ENCODE measurements at regions not wholly inside any gene's neighbourhood (a gene's known extent, or its start where the extent isn't known, plus 50 kb on each side); places are given as distances from the start of the nearest gene placed in this dataset.

- TF ChIP-seq CTCF (IDR thresholded peaks at IDR 0.05; ENCODE audit: low read depth, low read length), result no peak
- no peak for DNase-seq
- no peaks in the 10 kb centered on the region for H3K36me3 ChIP-seq
- H3K4me1 ChIP-seq, result no peaks in the 10 kb centered on the region
- H3K27me3 ChIP-seq, result no peaks in the 10 kb centered on the region
- no peaks in the 10 kb centered on the region for H3K9me3 ChIP-seq
- no peak overlapping the region for H3K4me3 ChIP-seq (ENCODE audit: low read depth, low read length)
Observed at GRCh38 chr7:46145412-46145811, 224.3 kb upstream of the IGFBP3 start.

GRCh38 chr7:46143949-46144917 is 223.2 kb upstream of the IGFBP3 start:
- no peaks in the 10 kb centered on the region for H3K9me3 ChIP-seq

GRCh38 chr7:46143421-46143820 is 222.3 kb upstream of the IGFBP3 start:
- Histone ChIP-seq H3K4me1 (no peaks in the 10 kb centered on the region), H3K4me3 (ENCODE audit: low read depth, low read length) (no peak overlapping the region), H3K9me3 (no peaks in the 10 kb centered on the region), H3K27me3 (no peaks in the 10 kb centered on the region), H3K36me3 (no peaks in the 10 kb centered on the region)
- no peak for DNase-seq
- TF ChIP-seq CTCF (IDR thresholded peaks at IDR 0.05; ENCODE audit: low read depth, low read length), result no peak

More at GRCh38 chr7:46143949-46144917, 223.2 kb upstream of the IGFBP3 start:
- no peak for DNase-seq
- H3K27me3 ChIP-seq, result no peaks in the 10 kb centered on the region
- no peaks in the 10 kb centered on the region for H3K4me1 ChIP-seq
- no peak overlapping the region for H3K4me3 ChIP-seq (ENCODE audit: low read depth, low read length)
- no peak for TF ChIP-seq CTCF (IDR thresholded peaks at IDR 0.05; ENCODE audit: low read depth, low read length)
- no peaks in the 10 kb centered on the region for H3K36me3 ChIP-seq

GRCh38 chr7:46139079-46139478 is 218.0 kb upstream of the IGFBP3 start:
- H3K27me3 ChIP-seq, result no peaks in the 10 kb centered on the region
- TF ChIP-seq CTCF (IDR thresholded peaks at IDR 0.05; ENCODE audit: low read depth, low read length), result no peak
- no peak for DNase-seq
- H3K4me1 ChIP-seq, result no peaks in the 10 kb centered on the region
- H3K36me3 ChIP-seq, result no peaks in the 10 kb centered on the region
- no peak overlapping the region for H3K4me3 ChIP-seq (ENCODE audit: low read depth, low read length)
- no peaks in the 10 kb centered on the region for H3K9me3 ChIP-seq

GRCh38 chr7:46137725-46138124 is 216.7 kb upstream of the IGFBP3 start:
- Histone ChIP-seq H3K9me3 (no peaks in the 10 kb centered on the region), H3K27me3 (no peaks in the 10 kb centered on the region)
- no peak for TF ChIP-seq CTCF (IDR thresholded peaks at IDR 0.05; ENCODE audit: low read depth, low read length)

GRCh38 chr7:46135557-46135956 is 214.5 kb upstream of the IGFBP3 start:
- H3K9me3 ChIP-seq, result no peaks in the 10 kb centered on the region
- no peak for DNase-seq
- no peak for TF ChIP-seq CTCF (IDR thresholded peaks at IDR 0.05; ENCODE audit: low read depth, low read length)

More at GRCh38 chr7:46137725-46138124, 216.7 kb upstream of the IGFBP3 start:
- Histone ChIP-seq H3K4me1 (no peaks in the 10 kb centered on the region), H3K4me3 (ENCODE audit: low read depth, low read length) (no peak overlapping the region), H3K36me3 (no peaks in the 10 kb centered on the region)
- DNase-seq, result no peak

More at GRCh38 chr7:46135557-46135956, 214.5 kb upstream of the IGFBP3 start:
- Histone ChIP-seq H3K36me3 (no peaks in the 10 kb centered on the region), H3K4me1 (no peaks in the 10 kb centered on the region), H3K4me3 (ENCODE audit: low read depth, low read length) (no peak overlapping the region), H3K27me3 (no peaks in the 10 kb centered on the region)

All from BE2C (cell line).